ENCODE measurements at regions not wholly inside any gene's neighbourhood (a gene's known extent, or its start where the extent isn't known, plus 50 kb on each side); places are given as distances from the start of the nearest gene placed in this dataset.
"Not testable (repeated sequence)": the region's sequence is repeated elsewhere in the genome, so short reads cannot be mapped to it uniquely, and the experiment has no call there.

DNA sequence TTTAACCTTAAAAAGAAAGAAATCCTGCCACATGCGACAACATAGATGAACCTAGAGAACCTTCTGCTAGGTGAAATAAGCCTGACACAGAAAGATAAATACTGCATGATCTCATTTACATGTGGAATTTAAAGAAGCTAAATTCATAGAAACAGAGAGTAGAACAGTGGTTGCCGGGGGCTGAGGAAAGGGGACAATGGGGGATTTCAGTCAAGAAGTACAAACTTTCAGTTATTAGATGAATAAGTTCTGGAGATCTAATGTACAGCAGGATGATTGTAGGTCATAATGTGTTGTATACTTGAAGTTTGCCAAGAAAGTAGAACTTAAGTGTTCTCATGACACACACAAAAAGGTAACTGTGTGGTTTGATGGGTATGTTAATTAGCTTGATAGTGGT is 204.3 kb upstream of the PRSS16 start:
- H3K4me2 ChIP-seq (ENCODE audit: insufficient read depth, insufficient read length, low read length) = no peak overlapping the region
- H4K20me1 ChIP-seq (ENCODE audit: control insufficient read depth, insufficient read depth, insufficient read length) = no peaks in the 10 kb centered on the region
- H3K9me3 ChIP-seq (ENCODE audit: control insufficient read depth, low read depth, low read length) = no peaks in the 10 kb centered on the region
- no peak overlapping the region for H2BK15ac ChIP-seq (ENCODE audit: low read depth, low read length)
- Mint-ChIP-seq H3K36me3 (ENCODE audit: insufficient read depth in 1 of 3, low read depth in 3 of 3) (peaks cover 0 to 2% (median 2%) of the 10 kb centered on the region in 3 experiments; a peak in 2 of 7 replicates), H3K4me1 (no peaks in the 10 kb centered on the region), H3K4me3 (no peak overlapping the region), H3K27ac (no peak overlapping the region; a peak in 1 of 7 replicates), H3K9me3 (peaks cover 2 to 3% of the 10 kb centered on the region in 2 experiments; a peak in 1 of 5 replicates), H3K27me3 (ENCODE audit: low read depth) (peaks cover 3% of the 10 kb centered on the region; the same call in 1 of the 2 replicates)
- no peaks in the 10 kb centered on the region for H3K27me3 ChIP-seq (ENCODE audit: insufficient read depth, low read length)
- no peak overlapping the region for H3K14ac ChIP-seq (ENCODE audit: insufficient read depth, low read length)
- no peak overlapping the region for H3K27ac ChIP-seq (ENCODE audit: insufficient read length, low read depth, low read length)
- no peak overlapping the region for H2BK5ac ChIP-seq (ENCODE audit: insufficient read length, low read length)
- H3K9ac ChIP-seq (ENCODE audit: extremely low read depth, insufficient read length, low read length) = no peak overlapping the region
- no peak overlapping the region for H3T11ph ChIP-seq (ENCODE audit: low read length)
- no peak overlapping the region for H3K23ac ChIP-seq (ENCODE audit: insufficient read length, low read depth, low read length)
- no peak overlapping the region for H2BK12ac ChIP-seq (ENCODE audit: insufficient read length, low read depth, low read length)
- H2AK5ac ChIP-seq (ENCODE audit: insufficient read length, low read length) = no peak overlapping the region
- no peak overlapping the region for H4K5ac ChIP-seq (ENCODE audit: insufficient read length, low read depth, low read length)
- no peak for TF ChIP-seq CTCF (conservative IDR thresholded peaks at IDR 0.05)
- no peaks in the 10 kb centered on the region for H3K79me1 ChIP-seq (ENCODE audit: insufficient read depth, low read depth, low read length, poor library complexity, severe bottlenecking)
- DNase-seq = no peak
- H3K18ac ChIP-seq (ENCODE audit: insufficient read length, low read depth, low read length) = no peak overlapping the region
- no peaks in the 10 kb centered on the region for H3K79me2 ChIP-seq (ENCODE audit: insufficient read depth, low read length)
- no peak overlapping the region for H4K91ac ChIP-seq (ENCODE audit: insufficient read length, low read depth, low read length)
- H2BK120ac ChIP-seq (ENCODE audit: low read depth, low read length, poor library complexity, severe bottlenecking) = no peak overlapping the region
- H4K8ac ChIP-seq (replicated peaks; ENCODE audit: insufficient read length, low read depth, low read length) = no peak overlapping the region
- no peaks in the 10 kb centered on the region for H3K4me1 ChIP-seq (ENCODE audit: insufficient read depth, low read length)
- WGBS (ENCODE audit: extremely low coverage, insufficient read length, low lambda C conversion rate) = no CpG with 5 or more reads among the region's 2 CpGs
- no peaks in the 10 kb centered on the region for H3K23me2 ChIP-seq (ENCODE audit: insufficient read length, low read depth, low read length, poor library complexity, severe bottlenecking)
- H2BK20ac ChIP-seq (ENCODE audit: low read depth, low read length, poor library complexity, severe bottlenecking) = no peak overlapping the region
- H3K4ac ChIP-seq (ENCODE audit: low read depth, low read length) = no peak overlapping the region
- no peak overlapping the region for H2AFZ ChIP-seq (ENCODE audit: low read length)
- no peak overlapping the region for H3K56ac ChIP-seq (ENCODE audit: insufficient read length, low read depth, low read length)

DNA sequence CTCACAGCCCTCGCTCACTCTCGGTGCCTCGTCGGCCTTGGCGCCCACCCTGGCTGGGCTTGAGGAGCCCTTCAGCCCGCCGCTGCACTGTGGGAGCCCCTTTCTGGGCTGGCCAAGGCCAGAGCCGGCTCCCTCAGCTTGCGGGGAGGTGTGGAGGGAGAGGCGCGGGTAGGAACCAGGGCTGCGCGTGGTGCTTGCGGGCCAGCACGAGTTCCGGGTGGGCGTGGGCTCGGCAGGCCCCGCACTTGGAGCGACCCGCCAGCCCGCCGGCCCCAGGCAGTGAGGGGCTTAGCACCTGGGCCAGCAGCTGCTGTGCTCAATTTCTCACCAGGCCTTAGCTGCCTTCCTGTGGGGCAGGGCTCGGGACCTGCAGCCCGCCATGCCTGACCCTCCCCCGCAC is 202.4 kb upstream of the PRSS16 start:
- not testable (repeated sequence) for H4K5ac ChIP-seq (ENCODE audit: insufficient read length, low read depth, low read length); H3K4ac ChIP-seq (ENCODE audit: low read depth, low read length); H3K36me3 Mint-ChIP-seq (ENCODE audit: insufficient read depth in 1 of 3, low read depth in 3 of 3); H2BK120ac ChIP-seq (ENCODE audit: low read depth, low read length, poor library complexity, severe bottlenecking); H4K91ac ChIP-seq (ENCODE audit: insufficient read length, low read depth, low read length); H3K56ac ChIP-seq (ENCODE audit: insufficient read length, low read depth, low read length); H4K8ac ChIP-seq (replicated peaks; ENCODE audit: insufficient read length, low read depth, low read length); H2AFZ ChIP-seq (ENCODE audit: low read length); H2BK15ac ChIP-seq (ENCODE audit: low read depth, low read length); H3K27me3 ChIP-seq (ENCODE audit: insufficient read depth, low read length); H2BK5ac ChIP-seq (ENCODE audit: insufficient read length, low read length); H3K4me3 Mint-ChIP-seq; H3K4me1 ChIP-seq (ENCODE audit: insufficient read depth, low read length); H2BK20ac ChIP-seq (ENCODE audit: low read depth, low read length, poor library complexity, severe bottlenecking); H3K27ac ChIP-seq (ENCODE audit: insufficient read length, low read depth, low read length); H3K79me2 ChIP-seq (ENCODE audit: insufficient read depth, low read length); H2AK5ac ChIP-seq (ENCODE audit: insufficient read length, low read length); H3K9me3 Mint-ChIP-seq; H4K20me1 ChIP-seq (ENCODE audit: control insufficient read depth, insufficient read depth, insufficient read length); H3T11ph ChIP-seq (ENCODE audit: low read length); H3K18ac ChIP-seq (ENCODE audit: insufficient read length, low read depth, low read length); DNase-seq; H2BK12ac ChIP-seq (ENCODE audit: insufficient read length, low read depth, low read length); H3K9ac ChIP-seq (ENCODE audit: extremely low read depth, insufficient read length, low read length); H3K79me1 ChIP-seq (ENCODE audit: insufficient read depth, low read depth, low read length, poor library complexity, severe bottlenecking); H3K27me3 Mint-ChIP-seq (ENCODE audit: low read depth); H3K4me2 ChIP-seq (ENCODE audit: insufficient read depth, insufficient read length, low read length); H3K23ac ChIP-seq (ENCODE audit: insufficient read length, low read depth, low read length); H3K14ac ChIP-seq (ENCODE audit: insufficient read depth, low read length); H3K9me3 ChIP-seq (ENCODE audit: control insufficient read depth, low read depth, low read length); H3K23me2 ChIP-seq (ENCODE audit: insufficient read length, low read depth, low read length, poor library complexity, severe bottlenecking); H3K27ac Mint-ChIP-seq; H3K4me1 Mint-ChIP-seq
- WGBS (ENCODE audit: extremely low coverage, insufficient read length, low lambda C conversion rate) = no CpG with 5 or more reads among the region's 26 CpGs
